ENCODE measurements at regions not wholly inside any gene's neighbourhood (a gene's known extent, or its start where the extent isn't known, plus 50 kb on each side); places are given as distances from the start of the nearest gene placed in this dataset.

DNA sequence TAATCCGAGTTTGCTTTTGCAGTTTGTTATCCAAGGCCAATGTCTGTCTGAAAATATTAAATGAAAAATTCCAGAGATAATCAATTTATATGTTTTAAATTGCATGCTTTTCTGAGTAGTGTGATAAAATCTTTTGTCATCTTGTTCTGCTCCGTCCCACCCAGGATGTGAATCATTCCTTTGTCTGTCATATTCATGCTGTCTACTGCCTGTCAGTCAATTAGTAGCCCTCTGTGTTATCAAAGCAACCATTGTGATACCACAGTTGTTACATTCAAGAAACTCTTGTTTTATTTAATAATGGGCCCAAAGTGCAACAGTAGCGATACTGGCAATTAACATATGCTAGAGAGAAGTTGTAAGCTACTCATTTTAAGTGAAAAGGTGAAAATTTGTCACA is 819.3 kb downstream of the BRINP3 start:
- Histone ChIP-seq H3K4me3 (no peak overlapping the region), H3K27ac (no peak overlapping the region), H3K4me1 (replicated peaks in 1 of 2) (no peaks in the 10 kb centered on the region)
- ATAC-seq (replicated peaks in 6 of 8) = no peak
- in situ Hi-C loops (cut with MboI; ENCODE audit: low pct_unique_long_range_greater_than_20kb in 2 of 9, low sequenced_read_pairs in 9 of 9, unreplicated experiment in 9 of 9) = no loop called here
- 0 to 100% (median 58%) methylated on average over 2 to 3 of the region's 3 CpGs for WGBS, 10 experiments

DNA sequence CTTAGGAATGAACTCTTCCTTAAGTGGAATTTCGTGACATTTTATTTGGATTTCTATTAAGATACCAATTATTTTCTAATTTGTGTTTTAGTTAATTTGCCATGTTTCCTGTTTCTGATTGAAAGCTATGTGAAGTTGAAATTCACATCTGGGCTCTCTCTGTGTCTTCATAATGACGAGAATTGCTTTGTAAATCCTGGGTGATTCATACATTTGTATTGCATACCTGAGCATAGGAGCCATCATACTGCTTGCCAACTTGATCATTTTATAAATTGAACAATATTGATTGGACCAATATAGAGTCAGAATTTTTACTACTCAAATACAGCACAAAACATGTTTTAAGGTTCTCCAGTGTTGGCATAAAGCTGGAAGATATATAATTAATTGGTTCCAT is 817.9 kb downstream of the BRINP3 start:
- H3K4me3 ChIP-seq = no peak overlapping the region
- in situ Hi-C loops (cut with MboI; ENCODE audit: low pct_unique_long_range_greater_than_20kb in 2 of 9, low sequenced_read_pairs in 9 of 9, unreplicated experiment in 9 of 9) = no loop called here
- no peak overlapping the region for H3K27ac ChIP-seq
- no peaks in the 10 kb centered on the region for H3K4me1 ChIP-seq (replicated peaks in 1 of 2)
- no peak for ATAC-seq (replicated peaks in 6 of 8)
- 0 to 100% (median 60%) methylated on average over 1 to 2 of the region's 2 CpGs; no CpG with 5 or more reads in 1 of the 10 experiments for WGBS, 10 experiments

DNA sequence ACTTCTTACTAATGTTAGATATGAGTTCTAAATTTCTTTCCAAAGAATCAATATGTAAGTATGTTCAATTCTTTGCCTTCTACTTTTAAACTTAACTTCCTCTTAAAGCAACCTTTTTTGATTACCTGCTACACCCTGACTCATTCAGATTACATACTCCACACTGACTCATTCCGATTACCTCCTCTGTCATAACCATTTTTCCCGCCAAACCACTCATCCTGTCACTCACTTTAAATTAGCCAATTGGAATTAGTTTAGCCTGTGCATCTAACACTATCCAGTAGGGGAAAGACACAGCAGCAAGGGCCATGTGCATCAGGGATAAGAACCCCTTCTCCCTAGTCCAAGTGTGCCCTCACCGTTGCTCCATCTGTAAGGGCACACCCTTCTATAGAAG is 815.5 kb downstream of the BRINP3 start:
- WGBS, 10 experiments = 0 to 100% (median 86%) methylated on average over 1 to 3 of the region's 3 CpGs
- Histone ChIP-seq H3K4me1 (replicated peaks in 1 of 2) (no peaks in the 10 kb centered on the region), H3K27ac (no peak overlapping the region), H3K4me3 (no peak overlapping the region)
- in situ Hi-C loops (cut with MboI; ENCODE audit: low pct_unique_long_range_greater_than_20kb in 2 of 9, low sequenced_read_pairs in 9 of 9, unreplicated experiment in 9 of 9) = no loop called here
- no peak for ATAC-seq (replicated peaks in 6 of 8)

DNA sequence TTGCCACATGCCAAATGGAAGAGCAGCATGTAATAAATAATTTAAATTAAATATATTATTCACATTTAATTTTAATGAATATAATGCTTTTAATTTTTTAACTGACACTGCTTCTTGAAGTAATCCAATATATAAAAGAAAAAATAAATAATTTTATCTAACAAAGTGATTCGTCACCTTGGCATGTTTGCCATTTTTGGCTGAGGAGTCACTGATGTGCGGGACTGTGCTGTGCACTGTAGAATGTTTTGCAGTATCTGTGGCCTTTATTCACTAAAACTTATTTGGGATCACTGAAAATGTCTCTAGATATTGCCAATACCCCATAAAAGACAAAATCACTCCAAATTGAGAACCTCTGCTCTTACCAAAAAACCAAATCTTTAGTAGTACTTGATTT is 807.8 kb downstream of the BRINP3 start:
- WGBS, 10 experiments = 5 to 100% (median 88%) methylated on average over 1 to 2 of the region's 2 CpGs
- Histone ChIP-seq H3K27ac (no peak overlapping the region), H3K4me1 (replicated peaks in 1 of 2) (no peaks in the 10 kb centered on the region), H3K4me3 (no peak overlapping the region)
- no peak for ATAC-seq (replicated peaks in 6 of 8)
- in situ Hi-C loops (cut with MboI; ENCODE audit: low pct_unique_long_range_greater_than_20kb in 2 of 9, low sequenced_read_pairs in 9 of 9, unreplicated experiment in 9 of 9) = no loop called here

DNA sequence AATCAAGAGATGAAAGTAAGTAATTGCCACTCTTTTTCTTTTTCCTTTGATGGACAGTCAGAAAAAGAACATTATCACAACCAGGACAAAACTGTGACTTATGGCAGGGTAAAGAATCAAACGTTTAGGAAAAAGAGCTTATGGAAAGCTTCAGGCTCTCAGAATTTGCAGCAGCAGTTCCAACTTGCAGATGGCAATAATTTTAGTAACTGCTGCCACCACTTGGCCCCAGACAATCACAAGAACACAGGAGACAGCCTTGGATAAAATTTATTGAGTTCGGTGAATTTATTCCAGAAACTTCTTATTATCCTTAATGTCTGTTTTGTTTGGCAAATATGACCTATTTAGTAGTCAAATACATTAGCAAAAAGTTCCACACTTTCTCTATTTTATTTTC is 804.4 kb downstream of the BRINP3 start:
- WGBS, 10 experiments = 0 to 70% (median 49%) methylated on average over 1 to 2 of the region's 2 CpGs
- Histone ChIP-seq H3K4me3 (no peak overlapping the region), H3K4me1 (replicated peaks in 1 of 2) (peaks cover 0 to 2% of the 10 kb centered on the region in 2 donors), H3K27ac (no peak overlapping the region)
- no peak for ATAC-seq (replicated peaks in 6 of 8)
- in situ Hi-C loops (cut with MboI; ENCODE audit: low pct_unique_long_range_greater_than_20kb in 2 of 9, low sequenced_read_pairs in 9 of 9, unreplicated experiment in 9 of 9) = no loop called here

DNA sequence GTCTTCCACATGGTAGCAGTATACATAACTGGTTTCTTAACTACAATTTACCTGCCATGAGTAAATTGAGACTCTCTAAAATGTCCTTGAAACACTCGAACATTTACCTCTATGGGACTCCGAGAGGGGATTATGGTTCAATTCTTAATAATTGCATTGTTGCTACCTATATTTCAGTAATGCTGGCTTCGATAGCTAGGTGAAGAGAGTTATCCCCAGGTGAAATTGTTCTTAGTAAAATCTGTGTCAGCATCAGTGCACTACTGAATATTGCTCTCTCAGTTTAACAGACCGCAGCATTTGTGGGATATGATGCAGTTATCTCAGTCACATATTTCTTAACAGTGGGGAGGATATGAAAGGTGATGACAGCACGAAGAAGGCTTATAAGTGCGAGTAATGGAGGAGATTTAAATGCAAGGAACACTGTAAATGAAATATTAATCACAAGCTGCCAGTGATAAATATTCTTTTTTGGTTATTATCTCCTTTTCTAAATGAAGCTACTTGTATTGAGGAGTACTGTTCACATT is 801.9 kb downstream of the BRINP3 start:
- Histone ChIP-seq H3K4me3 (no peak overlapping the region), H3K4me1 (replicated peaks in 1 of 2) (peaks cover 0 to 2% of the 10 kb centered on the region in 2 donors), H3K27ac (no peak overlapping the region)
- peak in 3 of 8 experiments; percentile 9 to 90 (median 41) for ATAC-seq (replicated peaks in 6 of 8)
- WGBS, 10 experiments = 0 to 92% (median 85%) methylated on average over 2 to 6 of the region's 6 CpGs; no CpG with 5 or more reads in 1 of the 10 experiments
- in situ Hi-C loops (cut with MboI; ENCODE audit: low pct_unique_long_range_greater_than_20kb in 2 of 9, low sequenced_read_pairs in 9 of 9, unreplicated experiment in 9 of 9) = no loop called here

DNA sequence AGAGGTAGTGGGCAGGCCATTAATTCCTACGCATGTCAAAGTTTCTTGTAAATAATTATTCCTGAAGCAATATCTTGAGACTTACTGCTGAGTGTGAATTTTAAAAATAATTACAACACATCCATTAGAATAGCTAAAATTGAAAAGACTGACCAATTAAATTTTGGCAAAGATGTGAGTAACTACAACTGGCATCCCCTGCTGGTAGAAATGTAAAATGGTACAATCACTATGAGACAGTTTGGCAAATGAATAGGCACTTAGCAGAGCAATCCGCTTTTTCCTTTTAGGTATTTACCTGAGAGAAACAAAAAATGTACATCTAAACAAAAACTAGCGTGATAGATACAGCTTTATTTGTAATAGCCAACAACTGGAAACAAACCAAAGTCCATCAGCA is 798.9 kb downstream of the BRINP3 start:
- in situ Hi-C loops (cut with MboI; ENCODE audit: low pct_unique_long_range_greater_than_20kb in 2 of 9, low sequenced_read_pairs in 9 of 9, unreplicated experiment in 9 of 9) = no loop called here
- Histone ChIP-seq H3K4me3 (no peak overlapping the region), H3K27ac (no peak overlapping the region), H3K4me1 (replicated peaks in 1 of 2) (peaks cover 0 to 2% of the 10 kb centered on the region in 2 donors)
- ATAC-seq (replicated peaks in 6 of 8) = no peak
- 6 to 100% (median 94%) methylated on average over 2 to 3 of the region's 3 CpGs for WGBS, 10 experiments

DNA sequence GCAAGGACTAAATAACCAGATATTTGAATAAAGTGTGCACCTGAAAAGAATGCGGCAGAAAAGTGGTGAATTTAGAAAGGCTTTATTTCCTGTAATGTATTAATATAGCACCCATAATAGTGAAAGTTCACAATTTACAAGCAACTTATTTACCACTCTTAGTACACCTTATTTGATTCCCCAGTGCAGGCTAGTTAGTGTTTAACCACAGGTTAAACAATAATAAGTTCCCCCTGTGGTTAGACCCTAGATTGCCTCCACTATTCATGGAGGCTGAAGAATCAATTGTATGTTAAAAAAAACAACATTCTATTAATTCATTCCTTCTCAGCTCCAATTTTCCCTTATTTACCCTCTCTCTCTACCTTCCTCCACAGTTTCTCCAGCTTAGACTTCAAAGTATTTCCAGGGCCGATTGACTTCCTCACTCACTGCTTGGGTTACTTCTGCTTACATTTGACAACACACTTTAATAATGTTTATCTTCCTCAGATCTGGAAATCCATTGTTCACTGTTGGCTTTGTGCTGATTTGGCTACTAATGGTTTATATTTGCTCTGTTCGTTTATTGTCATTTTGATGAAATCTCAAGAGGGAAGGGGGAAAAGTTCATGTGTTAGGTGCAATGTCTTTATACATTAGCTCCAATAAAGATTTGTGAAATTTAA is 796.3 kb downstream of the BRINP3 start:
- no peak for ATAC-seq (replicated peaks in 6 of 8)
- 0 to 90% (median 61%) methylated on average over 1 to 3 of the region's 3 CpGs for WGBS, 10 experiments
- no peak overlapping the region for H3K4me3 ChIP-seq
- no peaks in the 10 kb centered on the region for H3K4me1 ChIP-seq (replicated peaks in 1 of 2)
- H3K27ac ChIP-seq = no peak overlapping the region
- in situ Hi-C loops (cut with MboI; ENCODE audit: low pct_unique_long_range_greater_than_20kb in 2 of 9, low sequenced_read_pairs in 9 of 9, unreplicated experiment in 9 of 9) = no loop called here

DNA sequence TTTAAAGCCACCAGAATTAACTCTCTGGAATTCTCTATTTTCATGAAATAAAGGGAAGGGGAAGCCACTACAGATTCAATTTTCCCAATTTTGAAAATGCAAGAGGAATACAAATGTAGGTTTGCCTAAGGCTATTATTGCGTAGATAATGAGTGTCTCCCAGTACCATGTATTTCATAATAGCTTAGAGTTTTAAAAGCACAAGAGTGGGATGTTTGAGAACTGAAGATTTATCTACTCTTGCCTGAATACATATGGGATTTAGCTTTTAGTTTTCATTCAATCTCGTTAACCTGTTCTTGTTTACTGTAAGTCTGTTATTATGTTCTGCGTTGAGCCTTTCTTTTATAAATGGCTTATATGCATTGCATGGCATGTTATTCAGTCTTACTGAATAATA is 795.1 kb downstream of the BRINP3 start:
- in situ Hi-C loops (cut with MboI; ENCODE audit: low pct_unique_long_range_greater_than_20kb in 2 of 9, low sequenced_read_pairs in 9 of 9, unreplicated experiment in 9 of 9) = no loop called here
- 18 to 96% (median 71%) methylated on average over 1 to 3 of the region's 3 CpGs for WGBS, 10 experiments

DNA sequence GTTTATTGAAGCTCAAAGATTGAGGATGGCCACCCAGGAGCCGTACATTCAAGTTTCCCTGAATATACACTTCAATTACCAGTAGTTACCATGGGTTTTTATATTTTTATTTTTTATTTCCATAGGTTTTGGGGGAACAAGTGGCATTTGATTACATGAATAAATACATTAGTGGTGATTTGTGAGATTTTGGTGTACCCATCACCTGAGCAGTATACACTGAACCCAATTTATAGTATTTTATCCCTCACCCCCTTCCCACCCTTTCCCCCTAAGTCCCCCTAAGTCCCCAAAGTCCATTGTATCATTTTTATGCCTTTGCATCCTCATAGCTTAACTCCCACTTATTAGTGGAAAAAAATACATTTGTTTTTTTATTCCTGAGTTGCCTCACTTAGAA is 791.4 kb downstream of the BRINP3 start:
- no peaks in the 10 kb centered on the region for H3K4me1 ChIP-seq (replicated peaks in 1 of 2)
- in situ Hi-C loops (cut with MboI; ENCODE audit: low pct_unique_long_range_greater_than_20kb in 2 of 9, low sequenced_read_pairs in 9 of 9, unreplicated experiment in 9 of 9) = no loop called here
- no peak overlapping the region for H3K4me3 ChIP-seq
- no peak for ATAC-seq (replicated peaks in 6 of 8)
- H3K27ac ChIP-seq = no peak overlapping the region
- 11 to 100% (median 86%) methylated on average over 1 of the region's 1 CpG; no CpG with 5 or more reads in 3 of the 10 experiments for WGBS, 10 experiments

More for the DNA sequence above, 795.1 kb downstream of the BRINP3 start:
- no peak for ATAC-seq (replicated peaks in 6 of 8)
- Histone ChIP-seq H3K4me1 (replicated peaks in 1 of 2) (no peaks in the 10 kb centered on the region), H3K27ac (no peak overlapping the region), H3K4me3 (no peak overlapping the region)

DNA sequence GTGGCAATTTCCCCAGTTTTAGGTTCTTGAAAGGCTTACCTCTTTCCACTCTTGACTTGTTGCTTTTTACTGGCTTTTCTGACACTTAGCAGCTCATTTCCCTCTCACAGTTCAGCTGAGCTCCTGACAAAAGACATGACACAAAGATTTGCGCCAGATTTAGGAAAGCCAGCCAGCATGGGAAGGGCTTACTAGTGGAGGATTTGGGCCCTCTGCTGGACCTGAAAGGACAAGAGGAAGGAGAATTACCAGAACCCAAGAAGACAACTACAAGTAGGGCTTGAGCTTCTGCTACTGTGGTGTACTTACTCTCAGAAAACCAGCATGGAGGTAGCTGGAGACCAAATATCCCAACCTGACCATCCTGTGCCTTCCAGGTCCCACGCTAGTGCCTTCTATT is 784.5 kb downstream of the BRINP3 start:
- peak in 1 of 8 experiments; percentile 22 for ATAC-seq (replicated peaks in 6 of 8)
- Histone ChIP-seq H3K4me1 (replicated peaks in 1 of 2) (no peaks in the 10 kb centered on the region), H3K27ac (no peak overlapping the region), H3K4me3 (no peak overlapping the region)
- 0 to 100% (median 83%) methylated on average over 1 to 2 of the region's 2 CpGs; no CpG with 5 or more reads in 1 of the 10 experiments for WGBS, 10 experiments
- in situ Hi-C loops (cut with MboI; ENCODE audit: low pct_unique_long_range_greater_than_20kb in 2 of 9, low sequenced_read_pairs in 9 of 9, unreplicated experiment in 9 of 9) = no loop called here

DNA sequence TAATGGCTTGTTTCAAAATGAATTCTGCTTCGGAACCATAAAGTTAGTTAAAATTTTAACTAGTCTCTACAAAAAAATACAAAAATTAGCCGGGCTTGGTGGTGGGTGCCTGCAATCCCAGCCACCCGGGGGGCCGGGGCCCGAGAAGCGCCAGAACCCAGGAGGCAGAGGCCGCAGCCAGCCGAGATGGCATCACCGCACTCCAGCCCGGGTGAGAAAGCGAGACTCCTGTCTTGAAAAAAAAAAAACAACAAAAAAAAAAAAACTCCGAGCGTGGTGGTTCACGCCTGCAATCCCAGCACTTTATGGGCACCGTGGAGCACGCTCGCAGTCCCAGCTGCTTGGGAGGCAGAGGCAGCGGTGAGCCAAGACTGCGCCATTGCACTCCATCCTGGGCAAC is 781.4 kb downstream of the BRINP3 start:
- Histone ChIP-seq H3K4me1 (replicated peaks in 1 of 2) (no peaks in the 10 kb centered on the region), H3K27ac (no peak overlapping the region), H3K4me3 (no peak overlapping the region)
- WGBS, 10 experiments = 53 to 100% (median 98%) methylated on average over 1 to 19 of the region's 19 CpGs
- ATAC-seq (replicated peaks in 6 of 8) = no peak
- in situ Hi-C loops (cut with MboI; ENCODE audit: low pct_unique_long_range_greater_than_20kb in 2 of 9, low sequenced_read_pairs in 9 of 9, unreplicated experiment in 9 of 9) = no loop called here

DNA sequence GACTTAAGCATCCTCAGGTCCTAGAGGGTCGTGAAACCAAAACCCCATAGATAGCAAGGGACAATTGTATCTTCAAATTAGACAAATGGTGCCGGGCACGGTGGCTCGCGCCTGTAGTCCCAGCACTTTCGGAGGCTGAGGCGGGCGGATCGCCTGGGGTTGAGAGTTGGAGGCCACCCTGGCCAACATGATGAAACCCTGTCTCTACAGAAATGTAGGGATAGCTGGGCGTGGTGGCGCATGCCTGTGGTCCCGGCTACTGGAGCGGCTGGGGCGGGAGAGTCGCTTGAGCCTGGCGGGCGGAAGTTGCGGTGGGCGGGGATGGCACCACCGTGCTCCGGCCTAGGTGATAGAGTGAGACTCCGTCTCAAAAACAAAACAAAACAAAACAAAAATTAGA is 780.6 kb downstream of the BRINP3 start:
- Histone ChIP-seq H3K4me3 (no peak overlapping the region), H3K27ac (no peak overlapping the region), H3K4me1 (replicated peaks in 1 of 2) (no peaks in the 10 kb centered on the region)
- ATAC-seq (replicated peaks in 6 of 8) = no peak
- WGBS, 10 experiments = 33 to 98% (median 97%) methylated on average over 1 to 16 of the region's 22 CpGs; no CpG with 5 or more reads in 5 of the 10 experiments
- in situ Hi-C loops (cut with MboI; ENCODE audit: low pct_unique_long_range_greater_than_20kb in 2 of 9, low sequenced_read_pairs in 9 of 9, unreplicated experiment in 9 of 9) = no loop called here

DNA sequence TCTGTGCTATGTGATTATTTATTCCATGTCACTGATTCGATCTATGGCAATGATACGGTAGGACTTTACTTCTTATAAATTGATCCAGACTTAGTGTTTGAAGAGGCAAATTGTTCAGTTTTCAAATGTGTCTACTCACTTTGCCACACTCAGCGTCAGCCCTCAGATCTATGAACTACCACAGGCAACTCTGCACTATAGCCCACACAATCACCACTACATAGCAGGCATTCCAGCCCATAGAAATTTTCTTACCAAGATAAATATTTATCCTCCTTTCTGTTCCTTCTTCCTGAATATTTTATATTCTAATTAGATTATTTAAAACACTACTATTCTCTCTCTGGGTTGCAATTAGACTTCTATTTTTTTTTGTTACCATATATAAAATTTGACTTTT is 776.1 kb downstream of the BRINP3 start:
- Histone ChIP-seq H3K4me3 (no peak overlapping the region), H3K4me1 (replicated peaks in 1 of 2) (no peaks in the 10 kb centered on the region), H3K27ac (no peak overlapping the region)
- peak in 1 of 8 experiments; percentile 61 for ATAC-seq (replicated peaks in 6 of 8)
- WGBS, 10 experiments = 11 to 100% (median 83%) methylated on average over 2 to 3 of the region's 3 CpGs
- in situ Hi-C loops (cut with MboI; ENCODE audit: low pct_unique_long_range_greater_than_20kb in 2 of 9, low sequenced_read_pairs in 9 of 9, unreplicated experiment in 9 of 9) = no loop called here

Measured in motor neuron (in vitro differentiated cells).